Femur (tissue), 1 donor: ENCODE measurements at regions not wholly inside any gene's neighbourhood (a gene's known extent, or its start where the extent isn't known, plus 50 kb on each side); places are given as distances from the start of the nearest gene placed in this dataset.

Experiments used
- DNase-seq: peaks from one replicate; pipeline ENCODE4 v3.0.0-alpha.2; 2017

DNA sequence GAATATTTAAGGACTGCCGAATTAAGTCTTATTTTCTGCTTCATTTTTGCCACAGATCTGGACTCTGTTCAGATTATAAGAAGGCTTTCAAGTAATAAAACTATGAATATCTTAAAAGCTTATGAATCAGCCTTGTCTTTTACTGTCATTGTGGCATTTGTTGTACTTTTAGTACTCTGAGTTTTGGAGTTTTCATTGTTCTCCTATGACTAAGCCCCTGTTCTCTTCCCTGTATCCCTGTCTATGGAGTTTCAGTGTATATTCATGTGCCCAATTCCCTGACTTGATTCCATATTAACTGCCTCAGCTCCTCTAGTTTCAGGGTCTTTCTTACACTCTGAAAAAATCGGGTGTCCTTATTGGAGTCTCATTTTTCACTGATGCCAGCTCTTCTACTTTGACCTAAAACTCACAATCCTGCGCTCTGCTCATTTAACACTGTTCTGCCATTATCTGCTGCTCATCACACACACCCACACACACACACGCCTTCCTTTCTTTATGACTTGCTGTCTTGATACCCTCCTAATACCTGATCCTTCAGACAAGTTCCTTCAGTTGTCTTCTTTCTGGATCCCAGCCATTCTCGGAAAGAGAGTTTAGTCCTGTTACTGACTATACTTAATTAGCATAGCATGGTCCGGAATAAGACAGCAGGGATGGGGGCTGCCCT is 511.8 kb downstream of the CPS1 start:
- no peak for DNase-seq

DNA sequence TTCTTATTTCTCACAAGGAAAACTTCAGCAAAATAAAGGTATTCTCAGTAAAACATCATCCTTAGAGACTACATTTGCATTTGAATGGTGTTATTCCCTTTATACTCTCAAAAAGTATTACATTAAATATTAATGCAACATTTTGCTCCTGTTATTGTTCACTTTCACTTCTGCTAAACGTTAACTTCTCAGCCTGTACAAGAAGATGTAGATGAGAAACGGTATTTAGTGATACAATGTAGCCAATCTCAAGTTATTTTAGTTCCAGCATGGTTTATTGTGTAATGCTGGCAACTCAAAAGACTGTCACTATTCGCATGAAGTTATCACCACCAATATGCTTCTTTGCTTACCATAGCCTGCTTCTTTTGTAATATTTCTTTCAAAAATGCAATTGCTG is 514.1 kb downstream of the CPS1 start:
- DNase-seq: no peak

- no peak for DNase-seq
These were observed 520.9 kb downstream of the CPS1 start for GRCh38 chr2:211077216-211077767.

GRCh38 chr2:211084352-211084751 is 528.0 kb downstream of the CPS1 start:
- no peak for DNase-seq

DNA sequence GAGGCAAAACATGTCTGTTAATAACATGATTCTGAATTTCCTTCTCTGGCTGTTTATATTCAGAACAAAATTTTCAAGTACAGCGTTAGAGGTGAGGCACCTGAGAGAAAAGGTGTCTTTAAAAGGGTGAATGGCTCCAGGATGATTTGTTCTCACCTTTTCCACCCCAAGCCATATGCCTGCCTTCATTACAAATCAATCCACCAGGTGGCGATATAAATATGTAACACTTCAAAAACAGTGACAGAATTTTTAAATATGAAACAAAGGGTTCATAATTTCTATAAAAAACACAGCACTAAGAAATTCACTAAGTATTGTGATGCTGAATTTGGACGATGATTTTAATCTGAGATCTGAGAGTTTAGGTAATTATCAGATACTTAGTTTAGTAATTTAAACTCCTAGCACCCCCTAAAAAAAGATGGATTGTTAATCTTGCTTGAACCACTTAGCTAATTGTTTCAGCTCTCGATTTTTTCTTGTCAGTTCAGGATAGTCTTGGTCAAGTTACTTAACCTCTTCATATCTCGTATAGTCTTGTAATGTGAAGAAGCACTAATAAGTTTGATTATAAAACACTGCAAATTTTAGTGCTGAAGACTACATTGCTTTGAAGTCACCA is 528.8 kb downstream of the CPS1 start:
- DNase-seq: no peak

DNA sequence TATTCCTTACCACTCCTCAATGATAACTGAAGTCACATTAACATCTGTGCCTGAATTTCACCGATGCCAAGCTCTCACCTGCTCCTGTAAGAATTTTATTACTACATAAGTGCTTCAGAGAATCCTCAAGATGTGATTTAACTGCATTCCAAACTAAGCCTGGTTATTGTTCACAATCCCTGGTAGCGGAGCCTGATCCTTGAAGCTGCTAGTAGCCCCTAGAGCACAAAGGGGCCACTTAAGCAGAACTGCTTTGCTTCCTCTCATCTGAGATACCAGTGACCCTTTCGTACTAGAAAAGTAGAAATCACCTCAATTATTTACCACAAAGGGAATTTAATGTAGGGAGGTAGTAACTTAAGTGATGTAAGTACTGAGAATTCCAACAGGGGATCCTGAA is 529.6 kb downstream of the CPS1 start:
- DNase-seq: no peak

DNA sequence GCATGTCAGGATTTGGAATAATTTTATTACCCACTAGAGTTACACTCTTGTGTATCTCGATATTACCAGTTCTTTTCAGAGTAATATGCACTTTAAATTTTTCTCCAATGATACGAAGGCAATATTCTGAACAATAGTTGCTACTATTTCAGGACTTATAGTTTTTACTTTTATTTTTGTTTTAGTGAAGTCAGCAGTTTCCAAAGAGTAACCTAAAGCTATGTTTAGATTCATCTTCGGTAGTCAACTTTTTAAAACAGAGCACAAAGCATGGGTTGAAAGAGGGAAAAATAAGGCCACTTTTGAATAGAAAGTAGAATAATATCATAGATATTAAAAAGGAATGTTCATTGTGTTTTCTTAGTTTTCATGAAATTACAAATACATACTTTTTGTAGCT is 532.7 kb downstream of the CPS1 start:
- DNase-seq: no peak

DNA sequence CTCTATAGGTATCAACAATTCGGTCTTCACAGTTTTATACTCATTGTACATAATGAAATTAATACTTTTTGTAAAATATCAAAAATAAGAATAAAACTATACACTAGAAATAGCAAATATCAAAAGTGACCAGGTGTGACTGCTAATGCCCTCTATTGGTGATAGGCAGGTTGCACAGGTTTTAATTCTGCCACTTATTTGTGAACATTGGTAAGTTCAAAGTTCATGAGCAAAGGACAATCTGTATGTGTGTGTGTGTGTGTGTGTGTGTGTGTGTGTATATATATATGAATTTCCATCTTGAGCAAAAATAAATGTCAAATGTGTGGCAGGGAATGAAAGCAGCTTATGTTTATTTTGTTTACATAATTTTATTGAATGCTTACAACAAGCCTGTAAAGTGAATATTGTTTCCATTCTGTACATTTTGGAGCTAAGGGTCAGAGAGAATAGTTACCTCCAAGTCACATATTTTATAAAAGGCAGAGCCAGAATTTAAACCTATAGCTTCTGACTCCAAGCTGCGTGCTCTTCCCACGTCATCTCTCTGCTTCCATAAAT is 537.4 kb downstream of the CPS1 start:
- no peak for DNase-seq

GRCh38 chr2:211103989-211104388 is 547.6 kb downstream of the CPS1 start:
- no peak for DNase-seq

- no peak for DNase-seq
These were observed 557.2 kb downstream of the CPS1 start for GRCh38 chr2:211113334-211114175.

GRCh38 chr2:211114826-211115455 is 558.5 kb downstream of the CPS1 start:
- no peak for DNase-seq

DNA sequence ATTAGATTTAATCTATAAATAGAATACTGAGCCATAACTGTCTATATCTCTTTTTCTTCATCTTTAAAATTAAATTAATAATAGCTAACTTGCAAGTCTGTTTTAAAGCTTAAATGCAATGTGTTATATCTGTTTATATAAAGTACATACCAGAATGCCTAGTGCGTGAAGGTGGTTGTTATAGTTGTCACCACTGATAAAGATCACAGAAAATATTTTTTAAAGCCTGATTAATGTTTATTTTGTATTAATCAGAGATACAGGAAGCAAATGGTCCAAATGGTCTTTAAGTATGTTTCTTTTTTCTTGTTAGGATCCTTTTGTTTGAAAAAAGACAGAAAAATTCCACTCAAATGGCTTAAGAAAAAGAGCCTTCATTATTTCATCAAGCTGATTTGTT is 560.6 kb downstream of the CPS1 start:
- DNase-seq: no peak

GRCh38 chr2:211126256-211126655 is 569.9 kb downstream of the CPS1 start:
- DNase-seq: no peak

- DNase-seq: no peak
These were observed 571.1 kb downstream of the CPS1 start for GRCh38 chr2:211127501-211127900.

DNA sequence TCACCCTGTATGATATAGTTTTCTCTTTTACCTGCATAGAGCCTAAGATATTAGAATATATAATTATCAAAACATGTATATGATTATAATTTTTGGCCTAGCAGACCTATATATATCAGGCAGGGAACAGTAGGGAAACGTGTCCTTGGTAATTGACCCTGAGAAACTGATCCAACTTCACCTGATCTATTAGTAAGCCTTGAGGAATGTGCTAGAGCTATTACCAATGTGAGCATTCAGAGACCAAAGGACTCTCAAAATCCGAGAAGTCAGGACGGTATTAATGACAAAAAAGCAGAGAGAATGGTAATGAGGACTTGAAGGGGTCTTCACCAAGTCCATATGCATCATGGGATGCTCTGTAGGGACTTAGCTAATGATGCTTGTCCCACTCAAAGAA is 571.9 kb downstream of the CPS1 start:
- DNase-seq: no peak

DNA sequence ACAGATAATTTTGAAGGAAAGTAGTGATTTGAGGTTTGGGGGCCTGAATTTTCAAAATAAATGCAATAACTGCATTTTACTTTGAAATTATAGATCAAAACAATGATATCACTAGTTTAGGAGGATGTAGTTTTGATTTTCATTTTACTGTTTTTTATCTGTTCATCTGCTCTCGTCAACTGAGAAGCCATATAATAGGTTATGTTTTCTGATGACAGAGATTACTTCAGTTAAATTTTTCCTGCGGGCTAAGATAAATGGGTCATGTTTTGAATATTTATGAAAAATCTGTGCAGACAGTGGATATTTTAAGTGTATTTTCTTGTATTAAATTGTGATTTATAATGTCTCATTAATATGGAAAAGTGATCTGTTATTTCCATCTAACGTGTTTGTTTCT is 573.4 kb downstream of the CPS1 start:
- DNase-seq: no peak

DNA sequence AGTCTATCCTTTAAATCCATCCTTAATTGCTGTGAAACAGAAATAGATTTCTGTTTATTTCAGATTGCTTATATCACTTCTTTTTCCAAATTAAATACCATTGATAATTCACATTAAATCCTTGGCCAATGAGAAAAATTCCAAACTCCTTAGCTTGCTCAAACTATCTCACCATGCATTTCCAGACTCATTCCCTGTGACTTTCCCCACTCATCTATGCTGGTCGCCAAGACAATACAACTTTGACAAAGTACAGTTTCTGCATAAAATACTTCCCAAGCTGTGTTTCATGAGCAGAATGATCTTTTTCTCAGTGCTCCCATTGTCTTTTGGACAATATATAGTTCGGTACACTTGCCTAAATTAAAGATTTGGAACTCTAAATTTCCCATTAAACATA is 575.6 kb downstream of the CPS1 start:
- DNase-seq: no peak

GRCh38 chr2:211132573-211132972 is 576.2 kb downstream of the CPS1 start:
- DNase-seq: no peak

GRCh38 chr2:211133766-211134165 is 577.4 kb downstream of the CPS1 start:
- DNase-seq: no peak

GRCh38 chr2:211138551-211138950 is 582.2 kb downstream of the CPS1 start:
- DNase-seq: no peak

- DNase-seq: no peak
These were observed 585.2 kb downstream of the CPS1 start for GRCh38 chr2:211141646-211142045.

GRCh38 chr2:211144078-211144477 is 587.7 kb downstream of the CPS1 start:
- DNase-seq: no peak
